ENCODE measurements at regions not wholly inside any gene's neighbourhood (a gene's known extent, or its start where the extent isn't known, plus 50 kb on each side); places are given as distances from the start of the nearest gene placed in this dataset.

- ATAC-seq (no peak), DNase-seq (no peak)
- no peaks in the 10 kb centered on the region for H3K27me3 ChIP-seq
- TF ChIP-seq CTCF (IDR thresholded peaks at IDR 0.05 in 4 of 5, conservative IDR thresholded peaks at IDR 0.05 in 1 of 5) (no peak), POLR2A (IDR thresholded peaks at IDR 0.05) (no peak)
- H3K9me3 ChIP-seq = no peaks in the 10 kb centered on the region
- H3K27ac ChIP-seq = no peak overlapping the region
- H3K4me1 ChIP-seq = no peaks in the 10 kb centered on the region
- intact Hi-C loops (cut with DNase I; ENCODE audit: low total_unique reads) (no loop called here), in situ Hi-C loops (cut with MboI; ENCODE audit: low sequenced_read_pairs in 4 of 4) (no loop called here)
- no peak overlapping the region for H3K4me3 ChIP-seq
- H3K36me3 ChIP-seq = no peaks in the 10 kb centered on the region
These were observed 52.4 kb upstream of the ATP8B1 start for GRCh38 chr18:57855551-57855950.

DNA sequence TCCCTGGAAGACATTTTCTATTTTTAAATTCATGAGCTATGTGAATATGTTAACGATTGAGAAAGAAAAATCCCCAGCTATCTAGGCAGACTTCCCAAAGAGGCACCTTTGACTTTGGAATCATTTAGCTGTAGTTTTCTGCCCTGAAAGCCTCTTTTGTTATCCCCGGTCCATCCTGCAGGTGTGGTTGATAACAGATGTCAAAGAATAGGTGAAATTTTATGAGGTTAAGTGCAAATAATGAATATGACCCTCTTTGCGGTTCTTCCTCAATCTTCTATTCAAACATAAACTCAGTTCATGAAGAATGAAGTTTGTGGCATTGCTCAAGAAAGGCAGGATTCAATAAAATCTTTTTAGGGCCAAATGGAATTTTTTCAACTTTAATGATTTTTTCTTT lies 51.6 kb upstream of the ATP8B1 start:
- Histone ChIP-seq H3K27ac (no peak overlapping the region), H3K36me3 (no peaks in the 10 kb centered on the region), H3K9me3 (no peaks in the 10 kb centered on the region), H3K27me3 (no peaks in the 10 kb centered on the region), H3K4me1 (no peaks in the 10 kb centered on the region), H3K4me3 (no peak overlapping the region)
- intact Hi-C loops (cut with DNase I; ENCODE audit: low total_unique reads) (no loop called here), in situ Hi-C loops (cut with MboI; ENCODE audit: low sequenced_read_pairs in 4 of 4) (no loop called here)
- TF ChIP-seq POLR2A (IDR thresholded peaks at IDR 0.05) = no peak
- no peak for TF ChIP-seq CTCF (IDR thresholded peaks at IDR 0.05 in 4 of 5, conservative IDR thresholded peaks at IDR 0.05 in 1 of 5)
- DNase-seq (no peak), ATAC-seq (no peak)

DNA sequence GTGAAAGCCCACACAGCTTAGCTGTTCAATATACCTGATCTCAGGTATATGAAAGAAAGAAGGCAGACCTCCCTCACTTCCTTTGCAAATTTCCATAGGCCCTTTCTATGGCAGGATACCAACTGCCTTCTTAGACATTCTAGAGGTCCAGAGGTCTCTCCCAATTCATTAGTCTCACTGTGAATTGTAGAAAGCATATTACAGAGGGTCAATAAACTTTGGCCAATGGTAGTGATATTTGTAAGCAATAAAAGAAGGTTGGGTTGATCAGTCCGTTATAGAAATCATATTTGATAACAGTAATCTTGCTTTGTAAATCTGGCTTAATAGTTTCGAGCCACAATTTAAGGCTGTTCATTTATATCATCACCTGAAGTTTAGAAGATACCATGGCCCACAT lies 50.7 kb upstream of the ATP8B1 start:
- no peaks in the 10 kb centered on the region for H3K36me3 ChIP-seq
- H3K27me3 ChIP-seq = no peaks in the 10 kb centered on the region
- no peak for TF ChIP-seq CTCF (IDR thresholded peaks at IDR 0.05 in 4 of 5, conservative IDR thresholded peaks at IDR 0.05 in 1 of 5)
- no peak for TF ChIP-seq POLR2A (IDR thresholded peaks at IDR 0.05)
- H3K9me3 ChIP-seq = no peaks in the 10 kb centered on the region
- no peaks in the 10 kb centered on the region for H3K4me1 ChIP-seq
- no peak overlapping the region for H3K4me3 ChIP-seq
- intact Hi-C loops (cut with DNase I; ENCODE audit: low total_unique reads) (no loop called here), in situ Hi-C loops (cut with MboI; ENCODE audit: low sequenced_read_pairs in 4 of 4) (no loop called here)
- ATAC-seq = no peak
- DNase-seq = no peak
- H3K27ac ChIP-seq = no peak overlapping the region

DNA sequence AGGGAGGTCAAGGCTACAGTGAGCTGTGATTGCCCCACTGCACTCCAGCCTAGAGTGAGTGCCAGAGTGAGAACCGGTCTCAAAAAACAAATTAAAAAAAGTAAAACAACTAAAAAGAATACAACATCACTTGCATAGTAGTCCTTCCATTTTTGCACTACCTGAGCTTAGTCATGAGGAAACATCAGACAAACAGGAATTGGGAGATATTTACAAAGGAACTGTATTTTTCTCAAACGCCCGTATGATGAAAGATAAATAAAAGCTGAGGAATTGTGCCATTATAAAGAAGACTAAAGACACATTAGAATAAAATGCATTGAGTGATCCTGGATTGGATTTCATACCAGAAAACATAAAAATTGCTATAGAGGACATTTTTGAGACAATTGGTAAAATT lies 50.0 kb upstream of the ATP8B1 start:
- ATAC-seq (no peak), DNase-seq (no peak)
- H3K4me3 ChIP-seq = no peak overlapping the region
- no peak overlapping the region for H3K27ac ChIP-seq
- no peaks in the 10 kb centered on the region for H3K9me3 ChIP-seq
- in situ Hi-C loops (cut with MboI; ENCODE audit: low sequenced_read_pairs in 4 of 4) = no loop called here
- H3K4me1 ChIP-seq = no peaks in the 10 kb centered on the region
- no peaks in the 10 kb centered on the region for H3K27me3 ChIP-seq
- TF ChIP-seq CTCF (IDR thresholded peaks at IDR 0.05 in 4 of 5, conservative IDR thresholded peaks at IDR 0.05 in 1 of 5) (no peak), POLR2A (IDR thresholded peaks at IDR 0.05) (no peak)
- H3K36me3 ChIP-seq = no peaks in the 10 kb centered on the region
- intact Hi-C loops (cut with DNase I; ENCODE audit: low total_unique reads) = no loop called here

All from gastrocnemius medialis (tissue), 4 donors.